HL-60 (cell line): ENCODE measurements at regions not wholly inside any gene's neighbourhood (a gene's known extent, or its start where the extent isn't known, plus 50 kb on each side); places are given as distances from the start of the nearest gene placed in this dataset.
A peak's percentile ranks its signal among the peaks of the same experiment; 100 is the strongest.
"Not testable (repeated sequence)": the region's sequence is repeated elsewhere in the genome, so short reads cannot be mapped to it uniquely, and the experiment has no call there.

Experiments used
- DNase-seq, 2 experiments: peaks; one replicate each; pipeline ENCODE4 v3.0.0-alpha.2; 2010 to 2020; ENCODE audit warnings: low read depth in 1 of 2, low spot score in 1 of 2
- H3K27ac ChIP-seq: fragments of 250-450 bp; sonication (Bioruptor Pico); replicated peaks from 2 replicates; pipeline ENCODE4 v1.5.1; 2020; ENCODE audit warnings: mild to moderate bottlenecking, moderate library complexity
- H3K27me3 ChIP-seq: fragments of 250-450 bp; sonication (Bioruptor Pico); 2 replicates; pipeline ENCODE4 v1.5.1; 2021; ENCODE audit warnings: mild to moderate bottlenecking, moderate library complexity; ENCODE audit not compliant: insufficient read depth, poor library complexity, severe bottlenecking
- H3K4me3 ChIP-seq: replicated peaks from 2 replicates; pipeline ENCODE4 v1.5.1; 2011; ENCODE audit warnings: mild to moderate bottlenecking, control low read depth, low read length; ENCODE audit not compliant: insufficient read depth
- GABPA ChIP-seq: IDR thresholded peaks from 2 replicates; pipeline ENCODE4 v1.6.1; 2012; ENCODE audit warnings: low read depth
- POLR2AphosphoS5 ChIP-seq: IDR thresholded peaks from 2 replicates; pipeline ENCODE4 v1.6.1; 2012; ENCODE audit warnings: low read depth
- SPI1 ChIP-seq: IDR thresholded peaks from 2 replicates; pipeline ENCODE4 v1.6.1; 2012; ENCODE audit warnings: low read depth, mild to moderate bottlenecking, borderline replicate concordance
- TF ChIP-seq, protein P1 (sequence below): IDR thresholded peaks from one replicate; pipeline ENCODE4 v1.5.1; 2011; ENCODE audit warnings: low read length, control low read depth, inconsistent platforms; ENCODE audit not compliant: insufficient read depth
- TF ChIP-seq, protein P2 (sequence below): IDR thresholded peaks from 2 replicates; pipeline ENCODE4 v1.6.1; 2012; ENCODE audit warnings: low read depth; ENCODE audit not compliant: insufficient replicate concordance

DNA sequence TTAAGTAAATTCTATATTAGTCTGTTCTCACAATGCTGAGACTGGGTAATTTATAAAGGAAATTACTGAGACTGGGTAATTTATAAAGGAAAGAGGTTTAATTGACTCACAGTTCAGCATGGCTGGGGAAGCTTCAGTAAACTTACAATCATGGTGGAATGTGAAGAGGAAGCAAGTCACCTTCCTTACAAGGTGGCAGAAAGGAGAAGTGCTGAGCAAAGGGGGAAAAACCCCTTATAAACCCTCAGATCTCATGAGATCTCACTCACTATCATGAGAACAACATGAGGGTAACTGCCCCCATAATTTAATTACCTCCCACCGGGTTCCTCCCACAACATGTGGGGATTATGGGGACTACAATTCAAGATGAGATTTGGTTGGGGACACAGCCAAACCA lies 422.4 kb downstream of the TNS1 start:
- H3K27ac ChIP-seq, DNase-seq, H3K4me3 ChIP-seq, H3K27me3 ChIP-seq: not testable (repeated sequence)
- peak; percentile 22; the same call in 1 of the 2 replicates for TF ChIP-seq SPI1

DNA sequence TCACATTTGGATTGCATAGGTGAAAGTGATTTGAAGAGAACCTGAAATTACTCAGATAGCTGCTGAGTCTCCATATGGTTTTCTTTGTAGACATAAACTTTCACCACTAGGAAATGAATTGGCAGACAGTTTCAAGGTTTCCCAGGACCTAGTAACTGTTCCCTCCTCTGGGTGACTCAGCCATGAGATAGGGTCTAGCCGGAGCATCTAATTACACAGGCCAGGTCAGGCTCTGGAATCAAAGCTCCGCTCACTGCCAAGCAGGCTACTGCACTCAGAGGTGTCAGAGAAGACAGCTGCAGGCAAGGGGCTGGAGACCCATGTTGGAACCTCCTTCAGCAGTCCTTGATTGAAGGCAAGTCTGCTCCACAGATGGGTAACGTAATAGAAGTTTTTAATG lies 429.2 kb downstream of the TNS1 start:
- TF ChIP-seq, protein P1, sequence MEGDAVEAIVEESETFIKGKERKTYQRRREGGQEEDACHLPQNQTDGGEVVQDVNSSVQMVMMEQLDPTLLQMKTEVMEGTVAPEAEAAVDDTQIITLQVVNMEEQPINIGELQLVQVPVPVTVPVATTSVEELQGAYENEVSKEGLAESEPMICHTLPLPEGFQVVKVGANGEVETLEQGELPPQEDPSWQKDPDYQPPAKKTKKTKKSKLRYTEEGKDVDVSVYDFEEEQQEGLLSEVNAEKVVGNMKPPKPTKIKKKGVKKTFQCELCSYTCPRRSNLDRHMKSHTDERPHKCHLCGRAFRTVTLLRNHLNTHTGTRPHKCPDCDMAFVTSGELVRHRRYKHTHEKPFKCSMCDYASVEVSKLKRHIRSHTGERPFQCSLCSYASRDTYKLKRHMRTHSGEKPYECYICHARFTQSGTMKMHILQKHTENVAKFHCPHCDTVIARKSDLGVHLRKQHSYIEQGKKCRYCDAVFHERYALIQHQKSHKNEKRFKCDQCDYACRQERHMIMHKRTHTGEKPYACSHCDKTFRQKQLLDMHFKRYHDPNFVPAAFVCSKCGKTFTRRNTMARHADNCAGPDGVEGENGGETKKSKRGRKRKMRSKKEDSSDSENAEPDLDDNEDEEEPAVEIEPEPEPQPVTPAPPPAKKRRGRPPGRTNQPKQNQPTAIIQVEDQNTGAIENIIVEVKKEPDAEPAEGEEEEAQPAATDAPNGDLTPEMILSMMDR = no peak
- TF ChIP-seq SPI1 = no peak
- no peak for TF ChIP-seq POLR2AphosphoS5
- no peak for TF ChIP-seq GABPA
- TF ChIP-seq, protein P2, sequence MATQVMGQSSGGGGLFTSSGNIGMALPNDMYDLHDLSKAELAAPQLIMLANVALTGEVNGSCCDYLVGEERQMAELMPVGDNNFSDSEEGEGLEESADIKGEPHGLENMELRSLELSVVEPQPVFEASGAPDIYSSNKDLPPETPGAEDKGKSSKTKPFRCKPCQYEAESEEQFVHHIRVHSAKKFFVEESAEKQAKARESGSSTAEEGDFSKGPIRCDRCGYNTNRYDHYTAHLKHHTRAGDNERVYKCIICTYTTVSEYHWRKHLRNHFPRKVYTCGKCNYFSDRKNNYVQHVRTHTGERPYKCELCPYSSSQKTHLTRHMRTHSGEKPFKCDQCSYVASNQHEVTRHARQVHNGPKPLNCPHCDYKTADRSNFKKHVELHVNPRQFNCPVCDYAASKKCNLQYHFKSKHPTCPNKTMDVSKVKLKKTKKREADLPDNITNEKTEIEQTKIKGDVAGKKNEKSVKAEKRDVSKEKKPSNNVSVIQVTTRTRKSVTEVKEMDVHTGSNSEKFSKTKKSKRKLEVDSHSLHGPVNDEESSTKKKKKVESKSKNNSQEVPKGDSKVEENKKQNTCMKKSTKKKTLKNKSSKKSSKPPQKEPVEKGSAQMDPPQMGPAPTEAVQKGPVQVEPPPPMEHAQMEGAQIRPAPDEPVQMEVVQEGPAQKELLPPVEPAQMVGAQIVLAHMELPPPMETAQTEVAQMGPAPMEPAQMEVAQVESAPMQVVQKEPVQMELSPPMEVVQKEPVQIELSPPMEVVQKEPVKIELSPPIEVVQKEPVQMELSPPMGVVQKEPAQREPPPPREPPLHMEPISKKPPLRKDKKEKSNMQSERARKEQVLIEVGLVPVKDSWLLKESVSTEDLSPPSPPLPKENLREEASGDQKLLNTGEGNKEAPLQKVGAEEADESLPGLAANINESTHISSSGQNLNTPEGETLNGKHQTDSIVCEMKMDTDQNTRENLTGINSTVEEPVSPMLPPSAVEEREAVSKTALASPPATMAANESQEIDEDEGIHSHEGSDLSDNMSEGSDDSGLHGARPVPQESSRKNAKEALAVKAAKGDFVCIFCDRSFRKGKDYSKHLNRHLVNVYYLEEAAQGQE = no peak
- no peak overlapping the region for H3K27ac ChIP-seq
- DNase-seq = no peak
- H3K4me3 ChIP-seq = no peak overlapping the region
- no peaks in the 10 kb centered on the region for H3K27me3 ChIP-seq

DNA sequence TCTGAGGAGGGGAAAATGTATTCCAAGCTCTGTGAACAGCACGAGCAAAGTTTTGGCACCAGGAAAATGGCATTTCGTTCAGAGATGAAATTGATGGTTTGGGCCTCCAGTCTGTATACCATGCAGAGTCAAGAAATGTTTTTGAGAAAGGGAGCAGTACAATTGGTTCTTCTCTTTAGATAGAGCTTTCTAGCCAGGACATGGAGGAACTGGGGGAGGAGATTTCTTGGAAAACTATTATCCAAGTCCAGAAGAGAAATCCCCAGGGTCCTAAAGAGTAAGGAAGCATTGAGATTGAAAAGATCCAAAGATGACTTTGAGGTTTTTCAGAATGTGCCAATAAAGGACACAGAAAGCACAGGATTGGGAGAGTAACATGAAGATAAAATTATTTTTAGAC lies 432.4 kb downstream of the TNS1 start:
- no peak overlapping the region for H3K4me3 ChIP-seq
- DNase-seq = no peak
- no peak overlapping the region for H3K27ac ChIP-seq
- H3K27me3 ChIP-seq = no peaks in the 10 kb centered on the region
- TF ChIP-seq POLR2AphosphoS5 (no peak), SPI1 (no peak)
- TF ChIP-seq, protein P1 = no peak
- TF ChIP-seq, protein P2 = no peak

DNA sequence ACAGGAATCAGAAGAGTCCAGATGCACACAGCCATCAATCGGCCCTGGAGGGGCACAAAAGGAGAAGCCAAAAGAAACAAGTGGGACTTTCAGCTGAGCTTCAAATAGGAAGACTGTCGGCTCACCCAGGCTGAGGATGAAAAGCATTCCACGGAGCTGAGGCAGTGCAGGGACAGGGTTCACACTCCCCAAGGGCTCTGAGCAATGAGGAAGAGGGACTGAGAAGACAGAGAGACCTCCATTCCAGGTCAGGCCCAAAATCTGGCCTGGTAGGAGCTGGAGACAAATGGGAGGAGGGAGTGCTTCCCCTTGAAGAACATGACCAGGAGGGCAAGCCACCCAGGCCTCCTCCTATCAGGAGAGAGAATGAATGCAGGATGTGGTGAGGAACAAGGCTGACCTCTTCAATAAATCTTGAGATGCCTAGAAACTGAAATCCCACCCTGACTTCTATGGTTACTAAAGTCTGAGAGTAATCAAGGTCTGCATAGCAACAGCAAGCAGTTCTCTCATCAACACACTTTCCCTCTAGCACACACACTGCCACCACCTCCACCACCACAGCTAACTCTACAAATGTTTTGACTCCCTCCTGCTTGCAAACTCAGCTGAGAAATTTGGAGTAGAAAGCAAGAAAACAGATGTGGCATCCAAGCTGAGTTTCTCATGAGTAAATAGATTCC lies 434.4 kb downstream of the TNS1 start:
- TF ChIP-seq, protein P1 = no peak
- TF ChIP-seq POLR2AphosphoS5 = no peak
- Histone ChIP-seq H3K4me3 (no peak overlapping the region), H3K27me3 (no peaks in the 10 kb centered on the region), H3K27ac (no peak overlapping the region)
- no peak for DNase-seq
